ENCODE measurements at regions not wholly inside any gene's neighbourhood (a gene's known extent, or its start where the extent isn't known, plus 50 kb on each side); places are given as distances from the start of the nearest gene placed in this dataset.

DNA sequence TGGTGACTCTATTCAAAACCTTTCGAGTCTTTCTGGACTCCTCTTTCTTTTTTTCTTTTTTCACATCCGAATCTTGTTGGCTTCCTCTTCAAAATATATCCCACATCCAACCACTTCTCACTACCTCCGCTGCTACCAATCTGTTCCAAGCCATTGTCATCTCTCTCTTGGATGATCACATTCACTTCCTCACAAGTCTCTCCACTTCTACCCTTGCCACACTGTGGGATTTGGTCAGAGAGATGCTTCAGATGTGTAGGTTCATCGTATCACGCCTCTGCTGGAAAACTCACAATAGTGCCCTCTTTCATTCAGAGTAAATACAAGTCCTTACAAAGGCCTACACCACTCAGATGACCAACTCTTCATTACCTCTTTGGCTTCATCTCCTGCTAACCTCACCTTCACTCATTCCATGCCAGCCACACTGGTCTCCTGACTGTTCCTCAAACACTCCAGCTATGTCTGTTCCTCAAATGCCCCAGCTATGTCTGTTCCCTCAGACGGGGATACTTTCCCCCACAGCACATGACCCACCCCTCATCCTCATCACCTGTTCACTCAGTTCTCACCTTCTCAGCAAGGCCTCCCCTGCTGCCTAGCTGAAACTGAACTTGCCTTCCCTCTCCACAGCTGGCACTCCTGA, 67.2 kb upstream of the PELI1 start:
- no peaks in the 10 kb centered on the region for H3K27me3 ChIP-seq
- H3K4me1 ChIP-seq, result peaks cover 10% of the 10 kb centered on the region
- DNase-seq (no peak), ATAC-seq (no peak)
- WGBS, 2 donors, result 87 to 89% methylated on average over 6 of the region's 6 CpGs
- intact Hi-C loops (cut with DNase I), result no loop called here
- no peak overlapping the region for H3K27ac ChIP-seq
- H3K9me3 ChIP-seq, result no peaks in the 10 kb centered on the region
- no peaks in the 10 kb centered on the region for H3K36me3 ChIP-seq (replicated peaks in 1 of 2; ENCODE audit: insufficient read depth in 1 of 2, low read depth in 2 of 2)
- H3K4me3 ChIP-seq, result no peak overlapping the region
- TF ChIP-seq POLR2A (IDR thresholded peaks at IDR 0.05), result no peak
- TF ChIP-seq, protein P1, sequence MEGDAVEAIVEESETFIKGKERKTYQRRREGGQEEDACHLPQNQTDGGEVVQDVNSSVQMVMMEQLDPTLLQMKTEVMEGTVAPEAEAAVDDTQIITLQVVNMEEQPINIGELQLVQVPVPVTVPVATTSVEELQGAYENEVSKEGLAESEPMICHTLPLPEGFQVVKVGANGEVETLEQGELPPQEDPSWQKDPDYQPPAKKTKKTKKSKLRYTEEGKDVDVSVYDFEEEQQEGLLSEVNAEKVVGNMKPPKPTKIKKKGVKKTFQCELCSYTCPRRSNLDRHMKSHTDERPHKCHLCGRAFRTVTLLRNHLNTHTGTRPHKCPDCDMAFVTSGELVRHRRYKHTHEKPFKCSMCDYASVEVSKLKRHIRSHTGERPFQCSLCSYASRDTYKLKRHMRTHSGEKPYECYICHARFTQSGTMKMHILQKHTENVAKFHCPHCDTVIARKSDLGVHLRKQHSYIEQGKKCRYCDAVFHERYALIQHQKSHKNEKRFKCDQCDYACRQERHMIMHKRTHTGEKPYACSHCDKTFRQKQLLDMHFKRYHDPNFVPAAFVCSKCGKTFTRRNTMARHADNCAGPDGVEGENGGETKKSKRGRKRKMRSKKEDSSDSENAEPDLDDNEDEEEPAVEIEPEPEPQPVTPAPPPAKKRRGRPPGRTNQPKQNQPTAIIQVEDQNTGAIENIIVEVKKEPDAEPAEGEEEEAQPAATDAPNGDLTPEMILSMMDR (IDR thresholded peaks at IDR 0.05), result no peak

DNA sequence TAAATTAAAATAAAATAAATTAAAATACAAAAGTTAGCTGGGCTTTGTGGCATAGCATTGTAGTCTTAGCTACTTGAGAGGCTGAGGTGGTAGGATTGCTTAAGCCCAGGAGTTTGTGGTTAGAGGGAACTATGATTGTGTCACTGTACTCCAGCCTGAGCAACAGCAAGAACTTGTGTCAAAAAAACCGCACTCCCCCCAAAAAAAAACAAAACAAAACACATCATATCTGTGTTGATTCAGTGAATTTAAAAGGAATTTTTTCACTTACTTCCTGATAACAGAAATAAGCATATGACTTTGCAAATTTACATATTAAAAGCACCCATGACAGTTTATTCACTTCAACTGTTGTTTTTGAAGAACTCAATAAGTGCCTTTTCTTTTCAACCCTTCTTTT, 68.1 kb upstream of the PELI1 start:
- Histone ChIP-seq H3K27me3 (no peaks in the 10 kb centered on the region), H3K4me3 (no peak overlapping the region), H3K27ac (peak overlapping the region in 1 of 4 donors; percentile 49), H3K9me3 (no peaks in the 10 kb centered on the region), H3K36me3 (replicated peaks in 1 of 2; ENCODE audit: insufficient read depth in 1 of 2, low read depth in 2 of 2) (no peaks in the 10 kb centered on the region), H3K4me1 (peaks cover 10% of the 10 kb centered on the region)
- ATAC-seq (peak; percentile 22), DNase-seq (peak in 1 of 4 donors; percentile 54)
- intact Hi-C loops (cut with DNase I), result no loop called here
- no peak for TF ChIP-seq POLR2A (IDR thresholded peaks at IDR 0.05)
- TF ChIP-seq, protein P1 (IDR thresholded peaks at IDR 0.05), result no peak
- WGBS, 2 donors, result 37 to 44% methylated on average over 1 of the region's 1 CpG

DNA sequence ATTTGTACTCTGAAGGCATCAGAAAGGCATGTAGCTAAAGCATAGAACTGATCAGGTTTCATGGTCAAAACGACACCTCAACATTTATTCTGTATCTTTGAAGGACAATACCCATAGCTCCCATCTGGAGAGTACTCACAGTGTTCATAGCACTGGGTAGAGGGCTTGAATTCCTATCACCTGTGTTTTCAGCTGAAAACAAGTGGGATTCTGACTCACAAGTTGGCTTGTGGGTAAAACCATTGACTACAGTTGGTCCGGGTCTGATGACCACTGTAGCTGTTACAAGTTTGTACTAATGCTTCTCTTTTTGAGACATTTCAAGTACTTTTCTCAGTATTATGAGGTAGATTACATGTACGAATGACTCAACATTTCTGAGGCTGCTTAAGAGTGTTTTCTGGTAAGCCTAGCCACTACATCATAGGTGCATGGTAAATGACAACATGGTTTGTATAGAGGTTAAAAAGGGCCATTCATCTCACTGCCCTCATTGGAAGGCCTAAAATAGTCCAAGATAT, 68.6 kb upstream of the PELI1 start:
- 80 to 84% methylated on average over 3 of the region's 3 CpGs for WGBS, 2 donors
- intact Hi-C loops (cut with DNase I), result no loop called here
- TF ChIP-seq, protein P1 (IDR thresholded peaks at IDR 0.05), result no peak
- no peak for TF ChIP-seq POLR2A (IDR thresholded peaks at IDR 0.05)
- DNase-seq, result no peak
- Histone ChIP-seq H3K4me3 (no peak overlapping the region), H3K4me1 (peaks cover 10% of the 10 kb centered on the region), H3K36me3 (replicated peaks in 1 of 2; ENCODE audit: insufficient read depth in 1 of 2, low read depth in 2 of 2) (no peaks in the 10 kb centered on the region), H3K9me3 (no peaks in the 10 kb centered on the region), H3K27me3 (no peaks in the 10 kb centered on the region), H3K27ac (peak overlapping the region in 1 of 4 donors; percentile 49)
- no peak for ATAC-seq

DNA sequence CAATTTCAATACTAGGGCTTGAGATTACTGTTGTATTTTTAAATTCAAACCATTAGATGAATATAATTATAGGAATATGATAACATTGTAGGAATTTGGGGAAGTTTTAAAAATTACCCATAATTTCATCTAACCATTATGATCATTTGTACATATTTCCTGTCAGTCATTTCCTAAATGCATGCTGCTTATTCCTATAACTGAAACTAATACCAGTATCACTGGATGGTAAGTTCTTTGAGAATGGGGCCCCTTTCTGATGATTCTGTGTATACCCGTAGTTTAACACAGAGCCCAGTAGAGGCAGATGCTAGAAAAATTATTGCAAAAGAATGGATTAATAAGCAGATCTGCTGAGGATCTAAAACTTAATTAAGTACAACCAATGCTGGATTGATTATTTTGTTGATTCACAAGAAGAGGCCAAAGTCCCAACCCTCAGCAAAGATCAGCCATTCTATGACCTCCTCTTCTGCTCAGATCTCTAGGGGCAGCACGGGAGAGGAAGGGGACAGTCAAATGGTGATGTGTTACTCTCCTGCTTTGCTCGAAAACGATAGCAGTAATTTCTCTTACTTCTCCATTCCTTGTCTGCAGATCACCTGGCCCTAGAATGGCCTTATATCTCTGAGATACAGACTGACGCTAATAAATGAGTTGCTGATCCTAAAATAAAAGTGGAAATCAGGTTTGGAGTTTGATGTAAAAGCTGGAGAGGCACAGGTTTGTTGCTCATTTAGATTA, 69.5 kb upstream of the PELI1 start:
- intact Hi-C loops (cut with DNase I), result no loop called here
- Histone ChIP-seq H3K4me3 (no peak overlapping the region), H3K4me1 (peaks cover 10% of the 10 kb centered on the region), H3K27ac (peak overlapping the region in 1 of 4 donors; percentile 31), H3K27me3 (no peaks in the 10 kb centered on the region), H3K9me3 (no peaks in the 10 kb centered on the region), H3K36me3 (replicated peaks in 1 of 2; ENCODE audit: insufficient read depth in 1 of 2, low read depth in 2 of 2) (no peaks in the 10 kb centered on the region)
- TF ChIP-seq, protein P1 (IDR thresholded peaks at IDR 0.05), result no peak
- no peak for TF ChIP-seq POLR2A (IDR thresholded peaks at IDR 0.05)
- WGBS, 2 donors, result 78 to 84% methylated on average over 5 of the region's 5 CpGs
- ATAC-seq (no peak), DNase-seq (no peak)
